CD14-positive monocyte (primary cell): ENCODE measurements at regions not wholly inside any gene's neighbourhood (a gene's known extent, or its start where the extent isn't known, plus 50 kb on each side); places are given as distances from the start of the nearest gene placed in this dataset.

Experiments used
- DNase-seq, 3 donors: peaks; one replicate each; pipeline ENCODE4 v3.0.0-alpha.2; 2011 to 2022
- H2AFZ ChIP-seq: 2 replicates; pipeline ENCODE4 v1.6.0; 2012; ENCODE audit warnings: mild to moderate bottlenecking, low read depth, low read length, inconsistent platforms; ENCODE audit not compliant: insufficient read depth, poor library complexity, severe bottlenecking
- H3K27ac ChIP-seq, 2 donors: 1 replicate in 1 of 2; 2 replicates in 1 of 2; pipeline ENCODE4 v1.5.1; 2012 to 2013; ENCODE audit warnings: low read length in 2 of 2, control low read depth in 1 of 2, inconsistent platforms in 1 of 2, low read depth in 1 of 2, mild to moderate bottlenecking in 1 of 2
- H3K27me3 ChIP-seq, 2 donors: one replicate each; pipeline versions ENCODE4 v1.6.0 to v1.6.1; 2011 to 2013; ENCODE audit warnings: low read length in 2 of 2; ENCODE audit not compliant: control insufficient read depth in 2 of 2, insufficient read depth in 2 of 2
- H3K36me3 ChIP-seq, 2 donors: replicated peaks in 1 of 2; 1 replicate in 1 of 2; 2 replicates in 1 of 2; pipeline versions ENCODE4 v1.5.1 to v1.6.1; 2012 to 2013; ENCODE audit warnings: low read length in 2 of 2, control low read depth in 1 of 2, inconsistent platforms in 1 of 2, mild to moderate bottlenecking in 1 of 2; ENCODE audit not compliant: insufficient read depth in 2 of 2, control insufficient read depth in 1 of 2
- H3K4me1 ChIP-seq, 2 donors: 1 replicate in 1 of 2; 2 replicates in 1 of 2; pipeline versions ENCODE4 v1.5.1 to v1.6.1; 2012 to 2013; ENCODE audit warnings: low read length in 2 of 2, control low read depth in 1 of 2, inconsistent platforms in 1 of 2, mild to moderate bottlenecking in 1 of 2, moderate library complexity in 1 of 2; ENCODE audit not compliant: insufficient read depth in 2 of 2, control insufficient read depth in 1 of 2
- H3K4me2 ChIP-seq: replicated peaks from 2 replicates; pipeline ENCODE3; 2012; ENCODE audit warnings: low read length, moderate library complexity, mild to moderate bottlenecking; ENCODE audit not compliant: poor library complexity, severe bottlenecking; ENCODE audit errors: extremely low read depth
- H3K4me3 ChIP-seq, 3 experiments: fragments of 200-600 bp in 1 of 3; sonication (generic) in 1 of 3; replicated peaks in 1 of 3; 1 replicate in 2 of 3; 2 replicates in 1 of 3; pipeline ENCODE4 v1.5.1; 2011 to 2013; ENCODE audit warnings: low read length in 3 of 3, mild to moderate bottlenecking in 3 of 3, control low read depth in 2 of 3, low read depth in 2 of 3, inconsistent platforms in 1 of 3, moderate library complexity in 1 of 3
- H3K79me2 ChIP-seq: 2 replicates; pipeline ENCODE4 v1.6.0; 2012; ENCODE audit warnings: mild to moderate bottlenecking, control low read depth, inconsistent platforms, low read length, moderate library complexity; ENCODE audit not compliant: insufficient read depth
- H3K9ac ChIP-seq: 2 replicates; pipeline ENCODE4 v1.6.0; 2017; ENCODE audit warnings: low read length, mild to moderate bottlenecking; ENCODE audit not compliant: insufficient read depth, poor library complexity, severe bottlenecking
- H3K9me3 ChIP-seq, 2 donors: replicated peaks in 1 of 2; 1 replicate in 1 of 2; 2 replicates in 1 of 2; pipeline versions ENCODE4 v1.5.1 to v1.6.1; 2012 to 2013; ENCODE audit warnings: low read length in 2 of 2, control low read depth in 1 of 2; ENCODE audit not compliant: control insufficient read depth in 1 of 2, insufficient read depth in 1 of 2
- H4K20me1 ChIP-seq: 2 replicates; pipeline ENCODE4 v1.6.0; 2012; ENCODE audit warnings: mild to moderate bottlenecking, low read length, control low read depth, moderate library complexity; ENCODE audit not compliant: insufficient read depth
- H3K27ac Mint-ChIP-seq, 7 donors: one replicate each; pipeline ENCODE4 v1.8.0; 2020; ENCODE audit warnings: mild to moderate bottlenecking in 7 of 7, mixed read lengths in 7 of 7, moderate library complexity in 6 of 7, inconsistent platforms in 2 of 7
- H3K27me3 Mint-ChIP-seq, 3 donors: one replicate each; pipeline ENCODE4 v1.8.0; 2021 to 2022; ENCODE audit warnings: low read depth in 3 of 3, mild to moderate bottlenecking in 3 of 3, mixed read lengths in 3 of 3, moderate library complexity in 3 of 3, inconsistent platforms in 1 of 3
- H3K36me3 Mint-ChIP-seq, 2 donors: one replicate each; pipeline ENCODE4 v1.8.0; 2020; ENCODE audit warnings: mixed read lengths in 2 of 2, inconsistent platforms in 1 of 2, mild to moderate bottlenecking in 1 of 2
- H3K4me1 Mint-ChIP-seq: one replicate; pipeline ENCODE4 v1.8.0; 2020; ENCODE audit warnings: mild to moderate bottlenecking, mixed read lengths
- H3K4me3 Mint-ChIP-seq, 2 donors: one replicate each; pipeline ENCODE4 v1.8.0; 2020; ENCODE audit warnings: mild to moderate bottlenecking in 2 of 2, mixed read lengths in 2 of 2, moderate library complexity in 1 of 2
- H3K9me3 Mint-ChIP-seq, 7 donors: one replicate each; pipeline ENCODE4 v1.8.0; 2020 to 2022; ENCODE audit warnings: mixed read lengths in 7 of 7, mild to moderate bottlenecking in 6 of 7, moderate library complexity in 6 of 7, inconsistent platforms in 2 of 7
- CTCF ChIP-seq: fragments of 200-600 bp; IDR thresholded peaks from one replicate; pipeline ENCODE4 v1.8.0; 2022; ENCODE audit warnings: antibody characterized with exemption, mild to moderate bottlenecking
- WGBS: methylation state at CpG from one replicate; pipeline ENCODE4 v1.1.5; 2013; ENCODE audit warnings: missing lambda C conversion rate; ENCODE audit not compliant: insufficient coverage; 5-methylcytosine and 5-hydroxymethylcytosine counted together
- intact Hi-C, 2 donors: fragments of 100-400 bp; cut with micrococcal nuclease; formaldehyde crosslinking; loops; one replicate each; pipeline versions ENCODE4 v1.15.0 to v1.15.1; 2023

GRCh38 chr9:28547527-28547926, 974.2 kb upstream of the C9orf72 start:
- Histone ChIP-seq H3K4me1 (no peaks in the 10 kb centered on the region), H3K27me3 (no peaks in the 10 kb centered on the region), H3K79me2 (no peaks in the 10 kb centered on the region), H3K36me3 (no peaks in the 10 kb centered on the region), H3K9me3 (no peaks in the 10 kb centered on the region), H3K4me3 (no peak overlapping the region), H2AFZ (no peak overlapping the region), H3K4me2 (no peak overlapping the region), H3K27ac (no peak overlapping the region), H4K20me1 (no peaks in the 10 kb centered on the region), H3K9ac (no peak overlapping the region)
- Mint-ChIP-seq H3K9me3 (peaks cover 0 to 6% (median 0%) of the 10 kb centered on the region in 7 donors), H3K36me3 (no peaks in the 10 kb centered on the region), H3K27me3 (no peaks in the 10 kb centered on the region), H3K4me3 (no peak overlapping the region), H3K27ac (no peak overlapping the region), H3K4me1 (no peaks in the 10 kb centered on the region)
- intact Hi-C loops = no loop called here
- DNase-seq = no peak
- no peak for TF ChIP-seq CTCF
- WGBS = no CpG with 5 or more reads among the region's 2 CpGs

- Histone ChIP-seq H3K36me3 (no peaks in the 10 kb centered on the region), H3K4me2 (no peak overlapping the region), H3K27ac (no peak overlapping the region), H3K9me3 (peaks cover 0 to 7% of the 10 kb centered on the region in 2 donors), H3K9ac (no peak overlapping the region), H2AFZ (no peak overlapping the region), H3K4me1 (no peaks in the 10 kb centered on the region), H3K4me3 (no peak overlapping the region), H4K20me1 (no peaks in the 10 kb centered on the region), H3K79me2 (no peaks in the 10 kb centered on the region), H3K27me3 (no peaks in the 10 kb centered on the region)
- Mint-ChIP-seq H3K27me3 (peaks cover 0 to 2% (median 0%) of the 10 kb centered on the region in 3 donors), H3K36me3 (no peaks in the 10 kb centered on the region), H3K4me3 (no peak overlapping the region), H3K27ac (no peak overlapping the region), H3K4me1 (no peaks in the 10 kb centered on the region), H3K9me3 (peaks cover 0 to 10% (median 4%) of the 10 kb centered on the region in 7 donors)
- DNase-seq = no peak
- 96% methylated on average over 3 of the region's 7 CpGs for WGBS
- intact Hi-C loops = no loop called here
- TF ChIP-seq CTCF = no peak
These were observed 990.1 kb upstream of the C9orf72 start for GRCh38 chr9:28563291-28563934.
